ENCODE measurements at regions not wholly inside any gene's neighbourhood (a gene's known extent, or its start where the extent isn't known, plus 50 kb on each side); places are given as distances from the start of the nearest gene placed in this dataset.
A peak's percentile ranks its signal among the peaks of the same experiment; 100 is the strongest.
"Not testable (repeated sequence)": the region's sequence is repeated elsewhere in the genome, so short reads cannot be mapped to it uniquely, and the experiment has no call there.

GRCh38 chr18:22311301-22311700 is 106.4 kb downstream of the CTAGE1 start:
- Mint-ChIP-seq H3K4me1 (no peaks in the 10 kb centered on the region), H3K4me3 (no peak overlapping the region), H3K27ac (no peak overlapping the region), H3K27me3 (no peaks in the 10 kb centered on the region), H3K9me3 (no peaks in the 10 kb centered on the region), H3K36me3 (no peaks in the 10 kb centered on the region)

GRCh38 chr18:22309191-22309590 is 108.5 kb downstream of the CTAGE1 start:
- Mint-ChIP-seq H3K4me1 (no peaks in the 10 kb centered on the region), H3K27me3 (peaks cover 2% of the 10 kb centered on the region), H3K4me3 (no peak overlapping the region), H3K36me3 (no peaks in the 10 kb centered on the region), H3K27ac (no peak overlapping the region), H3K9me3 (peaks cover 6% of the 10 kb centered on the region)

- peaks cover 11% of the 10 kb centered on the region for H3K9me3 Mint-ChIP-seq
- no peaks in the 10 kb centered on the region for H3K4me1 Mint-ChIP-seq
These were observed 110.2 kb downstream of the CTAGE1 start for GRCh38 chr18:22307528-22307927.

GRCh38 chr18:22303927-22304326 is 113.8 kb downstream of the CTAGE1 start:
- Mint-ChIP-seq H3K9me3 (peaks cover 13% of the 10 kb centered on the region), H3K27ac (no peak overlapping the region), H3K27me3 (peaks cover 2% of the 10 kb centered on the region), H3K4me3 (no peak overlapping the region), H3K36me3 (no peaks in the 10 kb centered on the region), H3K4me1 (no peaks in the 10 kb centered on the region)

More at GRCh38 chr18:22307528-22307927, 110.2 kb downstream of the CTAGE1 start:
- Mint-ChIP-seq H3K4me3 (no peak overlapping the region), H3K27me3 (peaks cover 2% of the 10 kb centered on the region), H3K27ac (no peak overlapping the region), H3K36me3 (no peaks in the 10 kb centered on the region)

DNA sequence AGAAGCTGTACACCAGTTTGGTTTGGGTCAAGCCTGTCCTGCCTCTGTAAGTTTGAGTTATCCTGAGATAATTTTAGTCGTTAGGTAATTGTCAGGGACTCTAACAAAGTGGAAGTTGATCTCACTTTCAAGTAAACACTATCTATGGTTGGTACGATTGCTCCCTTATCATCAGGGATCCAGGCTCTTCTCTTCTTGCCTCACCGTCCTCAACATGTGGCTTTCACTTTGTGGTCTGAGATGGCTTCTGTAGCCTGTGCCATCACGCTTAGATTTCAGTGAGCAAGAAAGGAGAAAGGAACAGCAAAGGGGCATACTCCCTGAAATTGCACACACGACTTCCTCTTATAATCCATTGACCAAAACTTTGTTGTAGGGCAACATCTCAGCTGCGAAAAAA is 115.6 kb downstream of the CTAGE1 start:
- H3K27me3 Mint-ChIP-seq, result peaks cover 2% of the 10 kb centered on the region
- H3K9me3 Mint-ChIP-seq, result peaks cover 18% of the 10 kb centered on the region
- H3K4me1 Mint-ChIP-seq, result no peaks in the 10 kb centered on the region
- no peaks in the 10 kb centered on the region for H3K36me3 Mint-ChIP-seq
- H3K4me3 Mint-ChIP-seq, result no peak overlapping the region
- H3K27ac Mint-ChIP-seq, result no peak overlapping the region

DNA sequence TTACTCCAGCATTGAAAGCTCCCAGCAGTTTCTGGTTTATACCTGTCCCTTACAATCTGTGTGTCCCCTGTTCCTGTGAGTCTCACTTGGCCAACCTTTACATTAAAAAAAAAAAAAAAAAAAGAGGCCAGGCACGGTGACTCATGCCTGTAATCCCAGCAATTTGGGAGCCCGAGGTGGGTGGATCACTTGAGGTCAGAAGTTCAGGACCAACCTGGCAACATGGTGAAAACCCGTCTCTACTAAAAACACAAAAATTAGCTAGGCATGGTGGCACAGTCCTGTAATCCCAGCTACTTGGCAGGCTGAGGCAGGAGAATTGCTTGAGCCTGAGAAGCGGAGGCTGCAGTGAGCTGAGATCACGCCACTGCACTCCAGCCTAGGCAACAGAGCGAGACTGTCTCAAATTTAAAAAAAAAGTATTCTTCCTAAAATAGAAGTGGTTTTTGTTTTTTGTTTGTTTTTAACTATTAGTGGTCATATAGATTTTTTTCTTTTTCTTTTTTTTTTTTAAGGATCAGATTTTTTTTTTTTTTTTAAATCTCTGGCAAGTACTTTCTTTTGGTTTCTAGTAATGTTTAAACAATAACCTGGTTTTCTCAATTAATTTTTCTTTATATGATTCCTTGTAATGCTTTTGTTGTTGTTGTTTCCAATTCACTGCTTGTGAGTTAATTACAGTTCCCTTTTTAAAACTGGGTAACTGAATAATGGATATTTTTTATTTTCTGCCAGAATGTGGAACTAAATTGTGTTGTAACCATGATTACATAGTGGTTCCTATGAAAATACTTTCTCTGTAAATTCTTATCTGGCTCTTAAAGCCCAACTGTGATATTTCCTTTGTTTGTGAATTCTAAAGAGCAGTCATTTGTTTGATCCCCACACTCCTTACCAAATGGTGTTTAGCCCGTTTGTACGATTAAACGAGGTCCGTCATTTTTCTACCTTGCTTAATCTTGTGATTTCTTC is 116.8 kb downstream of the CTAGE1 start:
- Mint-ChIP-seq H3K27ac (no peak overlapping the region), H3K4me3 (no peak overlapping the region), H3K27me3 (peaks cover 2% of the 10 kb centered on the region), H3K9me3 (peaks cover 18% of the 10 kb centered on the region), H3K36me3 (no peaks in the 10 kb centered on the region), H3K4me1 (no peaks in the 10 kb centered on the region)

DNA sequence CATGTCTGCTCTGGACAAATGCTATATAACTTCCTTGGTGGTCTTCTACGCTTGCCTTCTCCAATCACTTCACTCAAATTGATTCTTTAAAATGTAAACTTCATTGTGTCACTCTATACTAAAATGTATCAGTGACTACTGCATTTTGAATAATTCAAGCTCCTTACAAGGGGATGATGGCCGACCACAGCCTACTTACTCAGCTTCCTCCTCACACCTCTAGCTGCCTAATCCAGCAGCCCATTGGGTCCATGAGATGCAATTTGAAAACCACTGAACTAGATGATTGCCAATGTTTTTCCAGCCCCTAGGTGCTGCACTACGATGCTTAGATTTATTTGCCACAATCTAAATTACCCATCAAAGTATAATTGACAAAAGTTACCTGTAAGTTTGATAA is 120.7 kb downstream of the CTAGE1 start:
- Mint-ChIP-seq H3K27ac (no peak overlapping the region), H3K9me3 (peaks cover 8% of the 10 kb centered on the region), H3K4me1 (no peaks in the 10 kb centered on the region), H3K4me3 (no peak overlapping the region), H3K27me3 (no peaks in the 10 kb centered on the region), H3K36me3 (no peaks in the 10 kb centered on the region)

- Mint-ChIP-seq H3K4me3 (no peak overlapping the region), H3K27ac (no peak overlapping the region), H3K36me3 (no peaks in the 10 kb centered on the region), H3K27me3 (no peaks in the 10 kb centered on the region), H3K4me1 (no peaks in the 10 kb centered on the region), H3K9me3 (peaks cover 8% of the 10 kb centered on the region)
These were observed 121.4 kb downstream of the CTAGE1 start for GRCh38 chr18:22296304-22296703.

DNA sequence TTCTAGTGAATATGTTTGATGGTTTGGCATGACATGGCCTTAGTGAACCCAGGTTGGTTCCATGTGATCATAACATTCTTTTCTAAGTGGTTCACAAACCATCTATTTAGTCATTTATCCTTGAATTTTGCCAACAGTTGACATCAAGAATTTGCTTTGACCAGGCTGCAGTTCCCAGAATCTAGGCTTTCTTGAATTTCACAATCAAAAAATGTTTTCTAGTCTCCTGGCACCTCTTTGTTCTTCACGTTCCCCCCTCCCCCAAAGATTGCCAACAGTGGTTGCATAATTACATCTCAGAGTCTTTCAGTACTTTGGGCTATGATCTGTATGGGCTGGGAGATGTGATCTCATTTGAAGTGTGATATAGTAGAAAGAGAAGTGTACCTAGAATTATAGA is 124.0 kb downstream of the GATA6 start:
- Mint-ChIP-seq H3K36me3 (no peaks in the 10 kb centered on the region), H3K4me1 (no peaks in the 10 kb centered on the region), H3K27me3 (no peaks in the 10 kb centered on the region), H3K27ac (no peak overlapping the region), H3K4me3 (no peak overlapping the region), H3K9me3 (peaks cover 11% of the 10 kb centered on the region)

DNA sequence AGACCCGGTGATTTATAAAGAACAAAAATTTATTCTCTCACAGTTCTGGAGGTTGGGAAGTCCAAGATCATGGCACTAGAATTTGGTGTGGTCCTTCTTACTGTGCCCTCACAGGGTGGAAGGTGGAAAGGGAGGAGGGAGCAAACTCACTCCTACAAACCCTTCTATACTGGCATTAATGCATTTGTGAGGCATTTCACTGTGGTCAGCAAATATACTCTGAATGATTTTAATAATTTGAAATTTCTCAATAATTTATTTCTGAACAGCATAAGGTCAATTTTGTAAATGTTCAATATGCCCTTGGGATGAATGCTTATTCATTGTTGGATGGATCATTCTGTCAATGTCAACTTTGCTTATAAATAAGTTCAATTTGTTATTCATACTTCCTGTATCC is 120.6 kb downstream of the GATA6 start:
- Mint-ChIP-seq H3K36me3 (no peaks in the 10 kb centered on the region), H3K4me3 (no peak overlapping the region), H3K27me3 (no peaks in the 10 kb centered on the region), H3K9me3 (peaks cover 16% of the 10 kb centered on the region), H3K27ac (no peak overlapping the region), H3K4me1 (no peaks in the 10 kb centered on the region)

GRCh38 chr18:22286585-22286984 is 117.2 kb downstream of the GATA6 start:
- Mint-ChIP-seq H3K4me1 (peaks cover 5% of the 10 kb centered on the region), H3K9me3 (peaks cover 16% of the 10 kb centered on the region)

GRCh38 chr18:22285361-22286140 is 116.2 kb downstream of the GATA6 start:
- no peak overlapping the region for H3K4me3 Mint-ChIP-seq
- H3K9me3 Mint-ChIP-seq, result peaks cover 14% of the 10 kb centered on the region
- H3K4me1 Mint-ChIP-seq, result peaks cover 5% of the 10 kb centered on the region
- no peaks in the 10 kb centered on the region for H3K36me3 Mint-ChIP-seq
- H3K27ac Mint-ChIP-seq, result peak overlapping the region; percentile 65
- H3K27me3 Mint-ChIP-seq, result no peaks in the 10 kb centered on the region

More at GRCh38 chr18:22286585-22286984, 117.2 kb downstream of the GATA6 start:
- Mint-ChIP-seq H3K27ac (peak overlapping the region; percentile 24), H3K4me3 (no peak overlapping the region), H3K27me3 (no peaks in the 10 kb centered on the region), H3K36me3 (no peaks in the 10 kb centered on the region)

DNA sequence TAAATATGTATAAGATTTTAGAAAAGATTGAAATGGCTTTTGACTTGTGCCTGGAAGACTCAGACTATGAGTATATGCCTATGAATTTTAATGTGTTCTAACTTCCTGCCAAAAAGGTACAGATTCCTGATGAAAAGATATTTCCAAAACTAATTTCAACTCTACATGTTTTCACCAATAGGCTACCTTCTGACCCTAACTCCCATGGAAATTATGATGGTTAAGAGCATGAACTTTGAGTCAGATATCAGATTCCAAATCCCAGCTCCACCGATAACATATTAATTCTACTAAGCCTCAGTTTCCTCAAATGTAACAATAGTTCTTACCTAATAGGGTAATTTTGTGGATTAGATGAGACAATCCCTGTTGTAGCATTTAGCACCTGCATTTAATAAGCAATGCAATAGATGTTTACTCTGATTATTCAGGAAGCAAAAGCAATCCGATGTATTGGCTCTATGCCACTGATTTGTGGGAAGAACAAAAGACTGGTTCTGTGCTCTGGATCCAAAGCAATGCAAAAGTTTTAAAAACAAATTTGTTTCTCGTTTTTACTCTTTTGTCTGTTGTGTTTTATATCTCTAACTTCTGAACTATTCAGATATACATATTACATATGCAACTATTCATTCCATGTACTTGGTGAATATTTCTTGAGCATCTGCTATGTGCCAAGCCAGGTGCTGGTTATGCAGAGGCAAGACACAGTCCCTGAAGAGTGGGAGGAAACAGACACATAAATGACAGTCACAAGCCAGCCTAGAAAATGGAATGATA is 115.4 kb downstream of the GATA6 start:
- Mint-ChIP-seq H3K4me1 (peaks cover 5% of the 10 kb centered on the region), H3K4me3 (no peak overlapping the region), H3K27ac (no peak overlapping the region), H3K27me3 (no peaks in the 10 kb centered on the region), H3K36me3 (no peaks in the 10 kb centered on the region), H3K9me3 (peaks cover 11% of the 10 kb centered on the region)

- not testable (repeated sequence) for H3K36me3 Mint-ChIP-seq, H3K27ac Mint-ChIP-seq, H3K27me3 Mint-ChIP-seq, H3K4me1 Mint-ChIP-seq, H3K4me3 Mint-ChIP-seq, H3K9me3 Mint-ChIP-seq
These were observed 114.5 kb downstream of the GATA6 start for GRCh38 chr18:22283855-22284254.

GRCh38 chr18:22283397-22283796 is 114.0 kb downstream of the GATA6 start:
- no peaks in the 10 kb centered on the region for H3K27me3 Mint-ChIP-seq
- H3K4me3 Mint-ChIP-seq, result no peak overlapping the region
- H3K27ac Mint-ChIP-seq, result no peak overlapping the region

More at GRCh38 chr18:22283397-22283796, 114.0 kb downstream of the GATA6 start:
- Mint-ChIP-seq H3K9me3 (peaks cover 6% of the 10 kb centered on the region), H3K4me1 (peaks cover 5% of the 10 kb centered on the region), H3K36me3 (no peaks in the 10 kb centered on the region)

All from activated naive CD4-positive, alpha-beta T cell treated with anti-CD3 and anti-CD28 coated beads, Interleukin-2, amount 50 U/mL, for 24 hours (primary cell).